ENCODE measurements at regions not wholly inside any gene's neighbourhood (a gene's known extent, or its start where the extent isn't known, plus 50 kb on each side); places are given as distances from the start of the nearest gene placed in this dataset.

DNA sequence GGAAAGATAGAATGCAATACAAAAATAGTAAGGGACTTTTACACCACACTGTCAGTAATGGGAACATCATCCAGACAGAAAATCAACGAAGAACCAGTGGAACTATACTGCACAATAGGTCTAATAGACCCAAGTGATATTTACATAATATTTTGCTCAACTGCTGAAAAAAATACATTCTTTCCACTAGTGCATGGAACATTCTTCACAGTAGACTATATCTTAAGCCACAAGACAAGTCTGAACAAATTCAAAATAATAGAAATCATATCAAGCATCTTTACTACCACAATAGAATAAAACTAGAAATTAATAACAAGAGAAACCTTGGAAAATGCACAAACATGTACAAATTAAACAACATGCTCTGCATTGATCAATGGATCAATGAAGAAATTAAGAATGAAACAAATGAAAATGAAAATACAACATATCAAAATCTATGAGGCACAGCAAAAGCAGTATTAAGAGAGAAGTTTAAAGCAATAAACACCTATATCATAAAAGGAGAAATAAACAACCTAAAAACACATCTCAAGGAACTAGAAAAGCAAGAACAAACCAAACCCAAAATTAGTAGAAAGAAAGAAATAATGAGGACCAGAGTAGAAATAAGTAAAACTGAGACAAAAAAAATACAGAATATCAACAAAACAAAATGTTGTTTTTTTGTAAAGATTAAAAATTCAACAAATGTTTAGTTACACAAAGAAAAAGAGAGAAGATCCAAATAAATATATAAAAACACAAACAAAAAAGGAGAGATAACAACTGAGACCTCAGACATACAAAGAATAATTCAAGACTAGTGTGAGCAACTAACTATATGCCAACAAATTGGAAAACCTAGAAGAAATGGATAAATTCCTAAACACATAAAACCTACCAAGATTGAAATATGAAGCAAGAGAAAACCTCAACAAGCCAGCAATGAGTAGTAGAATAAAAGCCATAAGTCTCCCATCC, 51.5 kb upstream of the ANTXR2 start:
- H3K4me3 Mint-ChIP-seq: no peak overlapping the region
- H3K36me3 Mint-ChIP-seq (ENCODE audit: low read depth): no peaks in the 10 kb centered on the region
- peak overlapping the region; percentile 94 for H3K27ac Mint-ChIP-seq
- H3K9me3 ChIP-seq (ENCODE audit: control insufficient read depth in 1 of 2, insufficient read depth in 1 of 2, low read length in 2 of 2): no peaks in the 10 kb centered on the region
- ChIA-PET CTCF (interaction anchor here (0.6 to 5.6 kb wide), 12 partner anchors 14 to 145 kb away, joined by 3 to 53 read pairs (median 4); no protein-coding TSS in a partner anchor), POLR2A (interaction anchor here (1.4 to 5.0 kb wide), 7 partner anchors 29 to 78 kb away, joined by 4 to 92 read pairs (median 25); partner anchors contain the start of gene ANTXR2)
- H3K36me3 ChIP-seq (ENCODE audit: insufficient read depth, low read length): no peaks in the 10 kb centered on the region
- no peaks in the 10 kb centered on the region for H3K27me3 ChIP-seq (ENCODE audit: control insufficient read depth in 1 of 2, insufficient read depth in 2 of 2, low read length in 2 of 2)
- no peaks in the 10 kb centered on the region for H3K9me3 Mint-ChIP-seq
- H3K4me1 ChIP-seq (ENCODE audit: insufficient read depth, low read length): peaks cover 26% of the 10 kb centered on the region
- peak overlapping the region; percentile 77 to 88 for H3K27ac ChIP-seq (ENCODE audit: low read depth in 1 of 2, low read length in 2 of 2)
- TF ChIP-seq, protein P1, sequence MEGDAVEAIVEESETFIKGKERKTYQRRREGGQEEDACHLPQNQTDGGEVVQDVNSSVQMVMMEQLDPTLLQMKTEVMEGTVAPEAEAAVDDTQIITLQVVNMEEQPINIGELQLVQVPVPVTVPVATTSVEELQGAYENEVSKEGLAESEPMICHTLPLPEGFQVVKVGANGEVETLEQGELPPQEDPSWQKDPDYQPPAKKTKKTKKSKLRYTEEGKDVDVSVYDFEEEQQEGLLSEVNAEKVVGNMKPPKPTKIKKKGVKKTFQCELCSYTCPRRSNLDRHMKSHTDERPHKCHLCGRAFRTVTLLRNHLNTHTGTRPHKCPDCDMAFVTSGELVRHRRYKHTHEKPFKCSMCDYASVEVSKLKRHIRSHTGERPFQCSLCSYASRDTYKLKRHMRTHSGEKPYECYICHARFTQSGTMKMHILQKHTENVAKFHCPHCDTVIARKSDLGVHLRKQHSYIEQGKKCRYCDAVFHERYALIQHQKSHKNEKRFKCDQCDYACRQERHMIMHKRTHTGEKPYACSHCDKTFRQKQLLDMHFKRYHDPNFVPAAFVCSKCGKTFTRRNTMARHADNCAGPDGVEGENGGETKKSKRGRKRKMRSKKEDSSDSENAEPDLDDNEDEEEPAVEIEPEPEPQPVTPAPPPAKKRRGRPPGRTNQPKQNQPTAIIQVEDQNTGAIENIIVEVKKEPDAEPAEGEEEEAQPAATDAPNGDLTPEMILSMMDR (IDR thresholded peaks at IDR 0.05): no peak
- H3K4me1 Mint-ChIP-seq (ENCODE audit: low read depth): peaks cover 50% of the 10 kb centered on the region
- H3K4me3 ChIP-seq (ENCODE audit: low read length): no peak overlapping the region
- DNase-seq: no peak
- no peaks in the 10 kb centered on the region for H3K27me3 Mint-ChIP-seq
- intact Hi-C loops (cut with DNase I, micrococcal nuclease): loop anchor here (1.0 to 5.0 kb wide), 7 partner anchors 15 to 91 kb away; partner anchors contain the start of gene ANTXR2 (in 1 of the 2)
- no peak for ATAC-seq (ENCODE audit: poor library complexity)

Measured in CD4-positive, alpha-beta T cell (primary cell).